GM18867 (cell line): ENCODE measurements at regions not wholly inside any gene's neighbourhood (a gene's known extent, or its start where the extent isn't known, plus 50 kb on each side); places are given as distances from the start of the nearest gene placed in this dataset.
"Not testable (repeated sequence)": the region's sequence is repeated elsewhere in the genome, so short reads cannot be mapped to it uniquely, and the experiment has no call there.

Experiments used
- ATAC-seq: cut with Tn5 transposase; IDR thresholded peaks from one replicate; pipeline ENCODE4 v1.9.1; 2021; ENCODE audit warnings: mild to moderate bottlenecking, moderate library complexity; ENCODE audit not compliant: unreplicated experiment

- no peak for ATAC-seq
Measured at GRCh38 chr2:228369400-228370031, 188.0 kb upstream of the SPHKAP start.

DNA sequence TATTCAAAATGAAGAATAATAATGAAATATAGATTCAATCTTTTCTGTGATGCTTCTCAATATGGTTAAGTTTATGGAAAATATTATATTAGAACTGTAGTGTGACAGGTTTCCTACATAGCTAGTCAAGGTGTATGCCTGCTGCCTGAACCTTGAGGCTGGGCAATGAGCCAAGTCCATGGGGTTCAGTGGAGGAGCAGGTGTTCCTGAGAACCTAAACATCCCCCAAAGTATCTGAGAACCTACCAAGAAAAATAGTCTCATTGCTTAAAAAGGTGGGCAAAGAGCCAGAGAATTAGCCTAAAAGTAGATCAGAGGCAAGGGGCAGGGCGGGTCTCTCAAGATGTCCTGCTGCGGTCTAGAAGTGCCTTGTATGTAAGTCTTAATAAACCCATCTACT lies 185.9 kb upstream of the SPHKAP start:
- ATAC-seq: no peak

- ATAC-seq: no peak
Measured at GRCh38 chr2:228359473-228359872, 178.0 kb upstream of the SPHKAP start.

- ATAC-seq: no peak
Measured at GRCh38 chr2:228355897-228356296, 174.4 kb upstream of the SPHKAP start.

GRCh38 chr2:228352980-228353379 lies 171.5 kb upstream of the SPHKAP start:
- ATAC-seq: not testable (repeated sequence)

DNA sequence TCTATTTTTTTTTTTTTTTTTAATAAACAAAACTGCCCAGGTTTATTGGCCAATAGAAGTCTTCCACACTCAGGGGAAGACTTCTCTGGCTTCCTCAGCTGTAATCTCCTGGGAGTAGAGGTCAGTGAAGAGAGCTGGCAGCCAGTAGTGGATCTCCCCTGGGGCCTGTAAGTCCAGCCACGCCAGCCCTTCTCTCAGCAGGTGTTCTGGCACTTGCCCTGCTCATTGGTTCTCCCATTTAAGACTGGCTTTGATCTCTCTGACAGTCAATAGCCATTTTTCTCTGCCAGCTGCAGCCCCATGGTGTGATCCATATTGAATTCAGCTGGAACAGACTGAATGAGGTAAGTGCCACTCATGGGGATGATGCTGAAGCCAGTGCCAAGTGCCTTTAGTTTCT lies 170.6 kb upstream of the SPHKAP start:
- ATAC-seq: no peak

DNA sequence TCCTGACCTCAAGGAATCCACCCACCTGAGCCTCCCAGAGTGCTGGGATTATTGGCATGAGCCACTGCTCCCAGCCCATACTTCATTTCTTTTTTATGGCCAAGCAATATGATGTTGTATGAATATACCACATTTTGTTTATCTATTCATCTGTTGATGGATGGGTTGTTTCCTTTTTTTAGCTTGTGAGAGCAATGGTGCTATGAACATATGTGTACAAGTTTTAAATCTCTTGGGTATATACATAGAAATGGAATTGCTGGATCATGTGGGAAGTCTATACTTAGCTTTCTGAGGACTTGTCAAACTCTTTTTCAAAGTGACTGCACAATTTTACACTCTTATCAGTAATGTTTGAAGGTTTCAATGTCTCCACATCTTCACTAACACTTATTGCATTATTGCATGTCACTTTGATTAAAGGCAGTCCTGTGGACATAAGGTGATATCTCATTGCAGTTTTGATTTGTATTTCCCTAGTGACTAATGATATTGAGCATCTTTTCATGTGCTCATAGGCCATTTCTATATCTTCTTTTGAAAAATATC lies 167.1 kb upstream of the SPHKAP start:
- ATAC-seq: no peak

- no peak for ATAC-seq
Measured at GRCh38 chr2:228344531-228344930, 163.0 kb upstream of the SPHKAP start.

DNA sequence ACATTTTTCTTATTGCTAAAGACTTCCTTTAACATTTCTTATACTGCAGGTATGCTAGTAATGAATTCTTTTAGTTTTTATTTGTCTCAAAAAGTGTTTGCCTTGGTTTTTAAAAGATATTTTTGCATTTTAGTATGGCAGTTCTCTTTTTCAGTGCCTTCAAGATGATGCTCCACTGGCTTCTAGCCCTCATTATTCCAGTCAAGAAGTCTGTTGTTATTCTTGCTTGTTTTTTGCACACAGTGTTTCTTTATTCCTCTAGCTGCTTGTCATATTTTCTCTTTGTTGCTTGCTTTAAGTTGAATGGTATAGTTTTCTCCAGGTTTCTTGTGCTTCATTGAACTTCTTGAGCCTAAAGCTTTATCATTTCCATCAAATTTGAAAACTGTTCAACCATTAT lies 158.0 kb upstream of the SPHKAP start:
- no peak for ATAC-seq

DNA sequence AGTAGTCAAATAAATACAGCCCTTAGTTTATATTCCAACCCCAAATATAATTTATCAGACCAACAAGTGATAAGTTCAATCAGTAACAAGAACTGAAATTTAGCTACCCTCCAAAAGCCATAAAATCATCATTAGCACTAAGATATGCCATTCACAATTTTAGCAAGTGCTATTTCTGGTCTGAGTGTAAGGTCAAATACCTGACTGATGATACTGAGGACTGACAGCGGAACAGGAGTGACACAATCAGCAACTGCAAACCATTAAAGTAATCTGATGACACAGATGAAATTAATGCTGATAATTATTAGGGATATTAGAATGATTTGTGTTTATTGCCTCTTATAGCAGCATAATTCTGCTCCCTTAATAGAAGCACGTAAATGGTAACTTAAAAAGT lies 152.7 kb upstream of the SPHKAP start:
- ATAC-seq: no peak

DNA sequence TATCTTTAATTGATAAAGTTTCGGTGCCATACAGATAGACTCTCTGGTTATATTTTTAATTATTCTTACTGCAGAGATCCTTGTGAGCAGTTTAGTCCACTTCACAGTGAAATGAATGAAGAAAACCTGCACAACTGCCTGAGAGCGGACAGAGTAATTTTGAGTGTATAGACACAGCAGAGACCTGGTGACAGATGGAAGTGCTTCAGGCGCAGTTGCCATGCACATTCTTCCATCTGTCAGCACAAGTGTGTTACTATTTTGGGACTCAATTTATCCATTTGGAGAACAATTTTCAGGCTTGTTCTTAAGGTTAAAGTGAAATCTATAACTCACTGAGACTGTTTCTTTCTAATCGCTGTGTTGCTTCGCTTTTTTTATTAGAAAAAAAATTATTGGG lies 147.8 kb upstream of the SPHKAP start:
- no peak for ATAC-seq

DNA sequence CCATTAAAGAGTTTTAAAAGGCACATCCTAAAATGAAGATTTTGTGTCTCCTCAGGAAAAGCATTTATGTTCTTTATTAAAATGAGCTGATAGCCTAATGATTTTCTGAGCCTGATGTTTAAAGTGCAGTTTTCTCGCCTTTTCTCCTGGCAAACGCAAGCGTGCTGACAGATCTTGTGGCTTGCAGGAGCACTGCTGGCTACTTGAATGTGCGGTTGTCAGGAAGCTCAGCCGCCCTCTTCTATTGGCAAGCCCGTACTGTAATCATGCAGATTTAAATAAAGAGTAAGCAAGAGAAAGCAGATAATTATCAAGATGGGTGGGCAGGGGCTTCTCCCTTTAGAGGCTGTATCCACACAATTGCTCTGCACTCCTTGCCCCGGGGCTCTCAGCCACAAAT lies 139.5 kb upstream of the SPHKAP start:
- ATAC-seq: no peak

- ATAC-seq: peak; percentile 76
Measured at GRCh38 chr2:228318218-228318617, 136.7 kb upstream of the SPHKAP start.

DNA sequence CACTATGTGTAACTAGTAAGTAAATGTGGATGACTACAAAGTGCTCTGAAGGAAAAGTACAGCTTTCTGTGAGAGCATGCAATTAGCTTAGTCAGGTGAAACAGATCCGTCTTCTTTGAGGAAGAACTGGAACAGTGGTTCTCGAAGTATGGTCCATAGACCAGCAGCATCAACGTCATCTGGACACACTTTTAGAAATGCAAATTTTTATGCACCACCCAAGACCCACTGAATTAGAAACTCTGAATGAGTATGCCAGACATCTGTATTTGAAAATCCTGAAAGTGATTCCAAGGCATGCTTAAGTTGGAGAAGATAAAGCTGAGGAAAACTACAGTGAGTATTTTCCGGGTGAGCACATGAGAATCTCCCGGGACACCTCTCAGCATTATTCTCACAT lies 130.7 kb upstream of the SPHKAP start:
- ATAC-seq: no peak

- no peak for ATAC-seq
Measured at GRCh38 chr2:228303960-228304359, 122.5 kb upstream of the SPHKAP start.

DNA sequence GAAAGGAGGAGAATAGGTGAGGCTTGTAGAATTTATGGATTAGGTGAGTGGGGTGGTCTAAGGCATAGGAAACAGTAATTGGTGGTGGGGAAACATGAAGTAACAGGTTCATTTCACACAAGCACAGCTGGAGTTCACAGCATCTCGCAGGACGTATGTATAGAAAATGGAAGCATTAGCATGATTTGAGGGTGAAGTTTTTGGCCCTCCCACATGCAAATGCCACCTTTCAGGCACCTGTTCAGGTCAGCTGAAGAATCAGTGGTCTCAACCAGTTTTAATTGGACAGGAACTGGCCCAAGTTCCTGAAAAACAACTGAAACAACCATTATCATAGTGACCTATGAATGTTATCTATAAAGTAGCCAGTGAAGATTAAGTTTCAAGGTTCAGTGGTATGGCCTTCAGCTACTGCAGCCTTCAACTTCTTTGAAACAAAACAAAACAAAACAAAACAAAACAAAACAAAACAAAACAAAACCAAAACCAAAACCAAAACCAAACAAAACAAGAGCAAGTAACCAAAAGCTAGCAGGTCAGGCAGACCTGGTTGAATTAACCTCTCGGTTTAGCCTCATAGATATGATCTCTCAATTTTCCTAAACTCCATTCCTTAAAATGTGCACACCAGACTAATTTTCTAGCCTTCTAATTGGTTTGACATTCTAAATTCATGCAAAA lies 102.1 kb upstream of the SPHKAP start:
- peak; percentile 88 for ATAC-seq

GRCh38 chr2:228282376-228282775 lies 100.9 kb upstream of the SPHKAP start:
- ATAC-seq: no peak

DNA sequence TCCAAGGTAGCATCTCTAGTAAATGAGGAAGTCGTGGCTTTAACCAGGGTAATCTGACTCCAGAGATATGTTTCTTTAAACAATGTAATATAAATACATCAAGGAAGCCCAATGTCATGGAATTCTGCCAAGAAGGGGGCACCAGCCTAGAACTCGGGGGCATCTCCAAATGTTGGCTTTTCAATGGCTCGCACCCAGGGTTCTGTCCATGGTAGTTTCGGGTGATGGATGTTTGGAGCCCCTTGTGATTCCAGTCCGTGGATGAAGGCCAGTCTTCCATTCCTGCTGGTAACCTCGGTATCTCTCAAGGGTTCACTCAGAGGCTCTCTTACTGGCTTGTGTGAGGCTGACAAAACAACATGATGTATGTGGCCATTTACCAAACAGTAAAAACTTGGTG lies 91.7 kb upstream of the SPHKAP start:
- ATAC-seq: no peak

DNA sequence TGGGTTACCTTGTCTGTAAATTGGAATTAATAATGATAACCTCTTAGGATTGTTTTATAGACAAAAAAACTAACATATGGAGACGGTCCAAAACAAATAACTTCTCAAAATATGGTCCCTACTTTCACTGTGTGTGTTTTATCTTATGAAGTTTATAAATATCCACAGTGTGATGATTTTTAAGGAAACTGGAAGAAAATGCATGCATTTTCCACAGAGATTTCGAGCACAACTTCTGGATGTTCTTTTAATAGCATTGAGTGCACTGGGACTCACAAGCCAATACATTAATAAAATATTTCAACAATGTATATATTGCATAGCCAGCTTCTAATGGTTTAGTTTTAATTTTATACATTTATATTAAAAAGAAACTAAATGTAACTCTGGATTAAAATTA lies 87.9 kb upstream of the SPHKAP start:
- no peak for ATAC-seq

GRCh38 chr2:228268756-228269155 lies 87.3 kb upstream of the SPHKAP start:
- ATAC-seq: no peak

- ATAC-seq: no peak
Measured at GRCh38 chr2:228268301-228268700, 86.8 kb upstream of the SPHKAP start.

DNA sequence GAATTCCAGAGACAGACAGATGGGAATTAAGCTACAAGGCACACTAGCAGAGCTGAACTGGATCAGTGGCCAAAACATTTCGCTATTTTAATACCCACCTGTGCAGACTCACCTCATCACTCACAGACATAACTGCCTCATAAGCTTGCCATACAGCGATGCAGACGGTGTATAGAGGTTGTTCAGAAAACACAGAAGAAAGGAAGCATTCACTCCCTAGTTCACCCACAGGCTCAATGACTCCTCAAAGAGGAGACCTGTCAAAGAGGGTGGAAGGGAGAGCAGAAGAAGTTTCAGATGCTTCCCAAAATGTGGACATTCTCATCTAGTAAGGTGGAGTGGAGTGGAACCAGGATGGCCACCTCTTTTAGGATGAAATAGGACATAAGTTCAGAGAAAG lies 81.7 kb upstream of the SPHKAP start:
- no peak for ATAC-seq

GRCh38 chr2:228261546-228261945 lies 80.1 kb upstream of the SPHKAP start:
- ATAC-seq: no peak
